G401 (cell line): ENCODE measurements at regions not wholly inside any gene's neighbourhood (a gene's known extent, or its start where the extent isn't known, plus 50 kb on each side); places are given as distances from the start of the nearest gene placed in this dataset.

Source experiments
- DNase-seq: peaks from one replicate; pipeline ENCODE4 v3.0.0-alpha.2; 2015; ENCODE audit warnings: low spot score
- in situ Hi-C: cut with HindIII; loops from 2 replicates; pipeline ENCODE4 v1.10.0; 2016; ENCODE audit warnings: low sequenced_read_pairs, mixed read lengths

DNA sequence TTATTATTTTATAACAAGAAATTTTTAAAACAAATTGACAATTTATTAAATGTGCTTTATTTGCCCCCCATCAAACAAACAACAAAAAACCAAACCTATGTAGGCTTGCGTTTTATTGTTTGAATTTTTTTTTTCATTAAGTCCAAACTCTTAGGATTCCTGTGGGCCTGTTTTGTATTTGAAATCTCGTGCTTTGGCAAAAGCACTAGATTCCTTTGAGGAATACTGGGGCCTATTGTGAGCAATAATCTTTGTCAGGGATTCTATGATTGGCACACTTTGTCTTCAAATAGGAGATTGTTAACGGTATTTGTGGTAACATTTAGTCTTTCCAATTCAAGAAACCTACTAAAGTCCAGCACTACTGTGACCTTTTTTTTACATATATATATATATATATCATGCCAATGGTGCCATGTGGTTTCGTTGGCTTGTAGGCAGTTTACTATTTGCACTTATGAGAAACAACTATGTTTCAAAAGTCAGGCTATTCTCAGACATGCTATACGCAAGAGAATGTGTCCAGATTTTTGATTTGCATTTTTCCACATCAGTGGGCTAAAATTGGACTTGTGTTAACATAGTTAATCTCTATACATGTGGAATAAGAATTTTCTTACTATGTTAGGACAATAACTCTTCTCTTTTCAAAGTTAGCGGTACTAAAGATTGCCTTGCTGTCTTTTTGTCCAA lies 70.4 kb upstream of the GREM2 start:
- DNase-seq: no peak
- in situ Hi-C loops: no loop called here

DNA sequence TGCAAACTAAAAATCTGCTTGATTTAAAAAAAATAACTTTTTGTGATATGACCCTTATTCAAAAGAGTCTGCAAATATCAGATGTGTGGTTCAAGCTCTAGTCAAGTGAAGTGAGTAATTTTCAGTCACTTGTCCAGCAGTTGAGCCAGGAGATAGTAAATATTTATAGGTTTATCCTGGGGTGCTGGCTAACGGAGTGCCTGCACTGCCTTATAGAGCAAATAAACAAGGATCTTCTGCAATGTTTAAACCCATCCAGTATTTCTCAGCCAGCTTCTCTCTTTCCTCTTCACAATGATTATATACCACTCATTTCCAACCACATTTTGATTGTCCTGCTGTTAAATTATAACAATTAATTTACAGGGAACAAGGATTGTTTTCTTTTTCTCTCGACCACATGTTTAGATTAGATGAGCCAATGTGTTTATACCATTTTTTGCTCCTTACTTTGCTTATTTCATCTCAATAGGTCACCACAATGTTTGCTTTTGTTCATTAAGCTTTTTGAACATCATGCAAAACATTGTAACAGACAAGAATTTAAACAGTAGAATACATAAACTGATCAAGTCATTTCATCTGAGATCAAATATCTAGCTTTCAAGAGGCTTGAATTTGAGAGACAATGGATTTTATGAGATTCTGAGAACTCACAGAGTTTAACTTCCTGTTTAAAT lies 60.3 kb upstream of the GREM2 start:
- no peak for DNase-seq
- in situ Hi-C loops: no loop called here

DNA sequence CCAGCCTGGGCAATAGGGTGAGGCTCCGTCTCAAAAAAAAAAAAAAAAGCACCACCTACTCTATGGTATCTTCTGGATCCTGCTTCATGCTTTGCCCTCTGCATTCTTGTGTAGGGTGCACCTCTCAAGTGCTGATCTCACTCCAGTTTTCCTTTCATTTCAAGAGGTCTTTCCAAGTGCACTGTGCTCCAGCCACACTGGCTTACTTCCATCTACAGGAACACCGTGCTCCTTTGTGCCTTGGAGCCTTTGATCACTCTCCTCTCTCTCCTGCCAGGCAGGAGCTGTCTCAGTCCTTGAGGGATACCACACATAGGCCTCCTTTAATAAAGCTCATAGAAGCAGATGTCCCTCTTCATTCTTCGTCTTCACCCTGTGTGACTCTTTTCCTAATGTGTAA lies 55.4 kb upstream of the GREM2 start:
- in situ Hi-C loops: no loop called here
- DNase-seq: no peak

DNA sequence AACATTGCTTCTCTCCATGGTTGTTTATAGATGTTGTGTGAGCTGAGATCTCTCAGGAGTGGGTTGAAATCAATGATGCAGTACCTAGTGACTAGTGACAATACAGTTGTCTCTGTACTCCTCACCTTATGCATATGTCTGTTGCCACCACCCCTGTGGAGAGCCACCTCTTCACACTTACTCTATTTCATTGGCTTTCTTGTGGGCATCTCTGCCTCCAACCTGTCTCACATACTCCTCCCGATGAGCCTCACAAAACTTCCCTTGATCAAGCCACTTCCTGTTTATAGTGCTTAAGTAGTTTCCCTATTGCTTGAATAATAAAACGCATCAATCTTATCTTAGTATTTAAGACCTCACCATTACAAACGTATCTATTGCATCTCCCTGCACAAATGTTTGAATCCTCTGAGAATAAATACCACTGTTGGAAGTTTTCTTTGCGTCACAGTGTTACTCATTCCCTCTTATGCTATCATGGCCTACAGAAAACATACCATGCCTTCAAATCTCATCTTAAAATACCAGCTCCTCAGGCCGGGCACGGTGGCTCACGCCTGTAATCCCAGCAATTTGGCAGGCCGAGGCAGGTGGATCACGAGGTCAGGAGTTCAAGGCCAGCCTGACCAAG lies 54.7 kb upstream of the GREM2 start:
- in situ Hi-C loops: no loop called here

DNA sequence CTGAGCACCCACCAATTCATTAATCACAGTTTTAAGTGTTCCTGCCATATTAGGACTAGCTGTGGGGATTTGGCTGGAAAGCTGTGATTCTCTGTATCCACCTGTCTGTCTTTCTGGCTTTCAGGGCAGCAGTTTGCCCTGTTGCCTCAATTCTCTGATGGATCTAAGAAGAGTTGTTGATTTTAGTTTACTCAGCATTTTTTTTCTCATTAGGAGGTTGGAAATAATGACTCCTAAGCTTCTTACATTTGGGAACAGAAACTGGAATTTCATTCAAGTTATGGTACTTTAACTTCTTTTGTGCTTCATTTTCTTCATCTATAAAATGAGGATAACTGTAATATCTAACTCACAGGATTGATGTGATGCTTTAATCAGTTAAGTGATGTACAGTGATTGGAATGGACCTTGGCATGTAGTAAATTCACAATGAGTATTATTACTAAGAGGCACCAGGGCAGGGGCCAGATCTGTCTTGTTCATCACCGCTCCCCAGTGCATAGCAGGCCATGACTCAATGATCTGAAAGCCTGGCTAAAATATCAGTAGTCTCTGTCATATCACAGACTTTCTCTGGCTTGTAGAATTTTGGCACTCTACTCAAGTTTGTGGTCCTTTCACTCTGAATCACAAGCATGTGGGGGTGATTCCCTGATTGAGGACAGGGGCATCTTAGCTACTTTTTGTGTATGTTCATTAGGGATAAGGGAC lies 51.4 kb upstream of the GREM2 start:
- in situ Hi-C loops: no loop called here
- DNase-seq: no peak

More for the DNA sequence above, 54.7 kb upstream of the GREM2 start:
- DNase-seq: no peak
